GM18868 (cell line): ENCODE measurements at regions not wholly inside any gene's neighbourhood (a gene's known extent, or its start where the extent isn't known, plus 50 kb on each side); places are given as distances from the start of the nearest gene placed in this dataset.
"Not testable (repeated sequence)": the region's sequence is repeated elsewhere in the genome, so short reads cannot be mapped to it uniquely, and the experiment has no call there.

Experiments used
- ATAC-seq: cut with Tn5 transposase; IDR thresholded peaks from one replicate; pipeline ENCODE4 v1.9.1; 2021; ENCODE audit warnings: mild to moderate bottlenecking, moderate library complexity; ENCODE audit not compliant: unreplicated experiment

DNA sequence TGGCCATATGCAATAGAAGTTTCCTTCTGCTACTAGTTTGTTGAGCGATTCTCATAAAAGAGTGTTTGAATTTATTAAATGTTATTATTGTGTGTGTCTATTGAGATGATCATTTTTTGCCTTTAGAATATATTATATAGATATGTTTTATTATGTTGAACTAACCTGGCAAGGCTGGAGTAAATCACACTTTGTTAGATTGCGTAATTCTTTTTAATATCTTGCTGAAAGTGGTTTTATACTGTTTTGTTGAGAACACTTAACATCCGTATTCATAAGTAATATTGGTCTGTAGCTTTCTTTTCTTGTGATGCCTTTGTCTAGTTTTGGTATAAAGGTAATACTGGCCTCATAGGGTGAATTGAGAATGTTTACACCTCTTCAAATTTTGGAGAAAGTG lies 574.3 kb upstream of the PCDH20 start:
- ATAC-seq, result no peak

DNA sequence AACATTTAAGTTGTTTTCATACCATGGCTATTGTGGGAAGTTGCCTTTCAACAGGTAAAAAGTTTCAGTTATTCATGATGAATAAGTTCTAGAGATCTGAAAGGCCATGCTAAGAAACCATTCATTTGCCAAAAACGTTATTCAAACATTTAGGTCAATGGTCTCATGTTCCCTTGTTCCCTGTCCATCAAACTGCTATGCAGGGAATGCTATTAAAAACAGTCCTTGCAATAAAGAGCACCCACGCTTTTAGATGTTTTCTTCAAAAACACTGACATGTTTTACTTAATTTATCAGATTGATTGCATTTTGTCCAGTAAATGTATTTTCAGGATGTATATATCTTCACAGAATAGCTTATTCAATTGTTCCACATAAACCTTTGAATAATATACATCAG lies 573.2 kb upstream of the PCDH20 start:
- no peak for ATAC-seq

DNA sequence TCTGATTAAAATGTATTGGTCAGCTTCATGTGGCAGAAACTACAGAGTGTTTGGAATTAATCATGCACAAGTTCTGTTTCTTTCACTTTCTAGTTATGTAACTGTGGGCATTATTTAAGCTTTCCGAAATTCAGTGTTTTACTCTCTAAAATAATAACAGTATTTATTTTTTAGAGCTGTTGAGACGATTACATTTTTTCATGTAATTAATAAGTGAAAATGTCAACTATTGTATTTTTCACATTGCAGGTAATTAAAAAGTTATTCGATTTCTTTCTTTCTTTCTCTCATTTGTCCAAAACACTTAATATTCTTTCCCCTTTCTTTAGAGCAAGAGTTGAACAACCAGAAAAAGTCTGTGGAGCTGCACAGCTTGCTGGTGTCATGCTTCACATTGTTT lies 559.4 kb upstream of the PCDH20 start:
- no peak for ATAC-seq

DNA sequence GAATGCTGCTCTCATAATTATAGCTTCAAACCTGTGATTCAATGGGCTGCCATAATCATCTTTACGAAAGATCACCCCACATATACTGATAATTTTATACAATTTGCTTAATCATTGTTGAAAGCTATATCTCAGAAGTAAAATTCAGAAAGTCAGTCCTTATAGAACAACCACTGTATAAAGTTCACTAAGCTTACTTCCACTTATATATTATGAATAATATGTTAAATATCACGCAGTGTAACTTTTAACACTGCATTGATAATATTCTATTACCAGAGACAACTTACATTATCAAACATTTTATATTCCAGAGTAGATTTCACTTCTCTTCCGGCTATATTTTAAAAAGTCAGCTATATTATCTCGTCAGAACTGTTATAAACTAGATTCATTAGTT lies 550.1 kb upstream of the PCDH20 start:
- no peak for ATAC-seq

DNA sequence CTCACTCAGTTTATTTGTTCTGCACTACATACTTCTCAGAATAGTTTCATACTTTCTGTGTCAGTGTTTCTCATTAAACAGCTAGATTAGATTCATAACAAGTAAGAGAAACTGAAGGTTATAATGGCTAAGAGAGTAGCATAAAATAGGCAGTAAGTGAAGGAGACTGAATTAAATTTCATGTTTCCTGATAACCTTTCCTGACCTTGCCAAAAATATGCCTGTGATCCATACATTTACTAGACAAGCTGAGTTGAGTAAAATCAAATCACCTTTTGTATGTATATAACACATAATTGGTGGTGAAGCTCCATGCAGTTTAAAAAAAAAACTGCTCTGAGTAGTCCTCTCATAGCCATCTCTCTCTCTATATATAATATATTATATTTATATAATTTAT lies 545.3 kb upstream of the PCDH20 start:
- no peak for ATAC-seq

DNA sequence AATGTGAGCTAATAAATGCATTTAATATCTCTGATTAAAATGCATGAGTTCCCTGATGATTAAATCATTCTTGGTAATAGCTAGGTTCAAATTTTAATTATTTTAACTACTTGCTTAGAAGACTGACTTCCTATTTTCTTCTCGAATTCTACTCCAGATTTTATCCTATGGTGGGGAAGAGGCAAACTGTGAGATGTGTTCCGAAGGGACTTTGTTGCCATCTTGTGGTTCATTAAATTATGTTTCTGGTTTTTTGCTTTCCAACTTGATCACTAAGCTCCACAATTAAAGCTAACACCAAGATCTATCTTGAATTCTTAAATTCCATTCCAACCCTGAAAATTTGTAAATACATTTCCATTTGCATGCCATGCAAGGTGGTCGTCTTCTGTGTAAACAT lies 538.4 kb upstream of the PCDH20 start:
- ATAC-seq, result peak; percentile 44

DNA sequence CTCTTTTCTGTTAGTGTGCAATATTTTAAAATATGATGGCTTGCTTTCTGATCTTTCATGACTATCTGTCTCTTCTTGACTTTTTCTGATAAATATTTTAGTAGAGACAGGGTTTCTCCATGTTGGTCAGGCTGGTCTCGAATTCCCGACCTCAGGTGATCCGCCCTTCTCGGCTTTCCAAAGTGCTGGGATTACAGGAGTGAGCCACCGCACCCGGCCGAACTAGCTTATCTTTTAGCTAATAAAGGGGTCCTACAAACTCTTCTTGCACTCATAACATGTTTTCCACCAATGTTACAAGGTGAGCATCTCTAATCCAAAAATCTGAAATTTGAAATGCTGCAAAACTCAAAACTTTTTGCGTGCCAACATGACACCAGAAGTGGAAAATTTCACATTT lies 535.2 kb upstream of the PCDH20 start:
- ATAC-seq, result no peak

DNA sequence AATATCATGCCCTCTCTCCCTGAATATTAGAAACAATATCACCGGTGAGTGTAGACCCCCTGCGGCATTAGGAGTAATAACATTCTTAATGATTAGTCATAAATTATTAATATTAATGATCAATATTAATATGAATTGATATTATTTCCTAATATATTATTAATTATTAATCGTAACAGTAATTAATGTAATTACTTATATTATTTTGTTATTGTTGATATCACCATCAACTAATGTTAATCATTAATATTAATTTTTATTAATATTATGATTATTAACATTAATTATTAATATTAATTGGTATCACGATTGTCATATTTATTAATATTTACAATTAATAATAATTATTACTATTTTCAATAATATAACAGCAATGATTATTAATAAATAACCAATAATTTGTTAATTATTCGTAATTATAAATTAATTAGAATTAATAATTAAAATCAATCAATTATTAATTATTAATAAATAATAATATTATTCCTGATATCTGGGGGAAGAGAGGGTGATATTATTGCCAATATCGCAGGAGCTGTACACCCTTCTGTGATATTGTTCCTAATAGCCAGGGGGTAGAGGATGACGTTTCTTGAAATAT lies 528.8 kb upstream of the PCDH20 start:
- no peak for ATAC-seq

DNA sequence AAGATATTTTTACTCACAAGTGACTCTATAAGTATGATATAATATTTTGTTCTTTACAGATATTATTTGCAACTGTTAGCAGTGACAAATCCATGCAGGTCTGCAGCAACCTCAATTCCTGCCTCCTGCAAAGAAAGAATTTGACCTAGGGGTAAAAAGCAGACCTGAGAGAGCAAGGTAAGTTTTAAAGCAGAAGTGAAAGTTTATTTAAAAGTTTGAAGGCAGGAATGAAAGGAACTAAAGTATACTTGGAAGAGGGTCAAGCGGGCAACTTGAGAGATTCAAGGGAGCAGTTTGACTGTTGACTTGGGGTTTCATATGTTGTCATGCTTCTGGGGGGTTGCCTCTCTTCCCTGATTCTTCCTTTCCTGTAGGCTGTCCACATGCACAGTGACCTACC lies 520.1 kb upstream of the PCDH20 start:
- peak; percentile 39 for ATAC-seq

DNA sequence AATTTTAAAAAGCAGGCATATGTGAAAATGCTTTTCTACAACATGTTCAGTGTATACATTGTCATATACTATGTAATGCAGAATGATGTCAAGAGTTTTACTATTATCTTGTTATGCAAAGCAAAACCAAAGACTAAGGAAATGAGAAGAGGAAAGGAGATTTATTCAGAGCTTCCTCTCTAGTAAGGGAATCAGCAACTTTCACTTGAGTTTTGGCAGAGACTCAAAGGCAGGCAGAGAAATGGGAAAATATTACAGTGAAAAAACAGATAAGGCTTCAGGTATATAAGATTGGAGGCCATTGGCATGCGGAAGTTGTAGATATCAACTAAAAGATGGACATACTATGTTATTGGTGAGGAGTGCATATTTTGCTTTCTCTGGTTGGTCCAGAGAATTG lies 512.0 kb upstream of the PCDH20 start:
- no peak for ATAC-seq

DNA sequence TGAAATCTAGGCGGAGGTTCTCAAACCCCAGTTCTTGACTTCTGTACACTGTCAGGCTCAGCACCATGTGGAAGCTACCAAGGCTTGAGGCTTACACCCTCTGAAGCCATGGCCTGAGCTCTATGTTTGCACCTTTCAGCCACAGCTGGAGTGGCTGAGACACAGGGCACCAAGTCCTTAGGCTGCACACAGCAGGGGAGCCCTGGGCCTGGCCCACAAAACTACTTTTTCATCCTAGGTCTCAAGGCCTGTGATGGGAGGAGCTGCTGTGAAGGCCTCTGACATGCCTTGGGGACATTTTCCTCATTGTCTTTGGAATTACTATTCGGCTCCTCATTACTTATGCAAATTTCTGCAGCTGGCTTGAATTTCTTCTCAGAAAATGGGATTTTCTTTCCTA lies 503.2 kb upstream of the PCDH20 start:
- no peak for ATAC-seq

DNA sequence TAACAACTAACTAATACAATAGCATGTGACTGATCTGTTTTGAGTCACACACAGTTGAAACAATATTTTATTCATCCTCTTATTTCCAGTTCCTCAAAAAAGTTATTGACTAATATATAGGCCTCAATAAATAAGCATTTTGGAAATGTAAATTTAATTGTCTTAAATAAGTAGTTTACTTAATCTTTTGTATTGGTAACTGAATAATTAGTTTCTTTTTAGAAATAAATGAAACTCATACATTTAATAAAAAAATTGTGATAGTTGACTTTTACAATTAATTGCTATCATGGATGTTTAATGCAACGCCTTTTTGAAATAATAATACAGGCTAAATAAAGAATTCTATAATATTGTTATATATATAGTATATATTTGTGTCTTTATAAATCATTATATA lies 500.8 kb upstream of the PCDH20 start:
- ATAC-seq, result no peak

DNA sequence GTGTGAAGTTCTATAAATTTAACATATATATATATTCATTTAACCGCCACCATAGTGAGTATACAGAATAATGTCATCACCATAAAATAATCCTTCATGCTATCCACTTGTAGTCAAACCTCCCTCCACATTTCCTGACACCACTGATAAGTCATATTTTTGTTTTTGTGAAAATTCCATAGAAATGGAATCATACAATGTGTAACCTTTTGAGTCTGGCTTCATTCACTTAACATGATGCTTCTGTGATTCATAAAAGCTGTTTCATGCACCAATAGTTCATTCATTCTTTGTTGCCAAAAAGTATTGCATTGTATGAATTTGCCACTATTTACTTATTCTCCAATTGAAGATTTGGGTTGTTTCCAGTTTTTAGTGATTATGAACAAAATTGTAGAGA lies 497.5 kb upstream of the PCDH20 start:
- no peak for ATAC-seq

DNA sequence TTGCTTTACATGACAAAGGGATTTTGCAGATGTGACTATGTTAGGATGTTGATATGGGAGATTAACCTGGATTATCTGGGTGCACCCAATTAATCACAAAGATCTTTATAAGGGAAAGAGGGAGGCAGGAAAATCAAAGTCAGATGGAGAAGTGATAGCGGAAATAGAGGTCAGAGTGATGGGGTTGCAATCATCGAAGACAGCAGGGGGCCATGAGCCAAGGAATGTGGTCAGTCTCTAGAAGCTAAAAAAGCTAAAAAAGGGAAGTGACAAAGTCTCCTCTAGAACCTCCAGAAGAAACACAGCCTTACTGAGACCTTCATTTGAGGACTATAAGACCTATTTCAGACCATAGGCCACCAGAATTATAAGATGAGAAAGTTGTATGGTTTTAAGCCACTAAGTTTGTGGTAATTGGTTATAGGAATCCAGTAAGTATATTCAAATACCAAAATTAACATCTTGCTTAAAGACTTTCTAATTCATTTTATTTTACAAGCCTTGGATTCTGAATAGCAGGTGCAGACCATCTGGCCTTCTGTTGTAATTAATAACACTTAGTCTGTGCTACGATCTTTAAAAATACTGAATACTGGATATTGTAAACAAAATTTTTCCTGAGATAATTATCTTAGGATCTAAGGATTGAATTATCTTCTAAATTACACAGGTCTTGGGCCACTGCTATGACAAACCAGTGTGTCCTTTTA lies 493.4 kb upstream of the PCDH20 start:
- no peak for ATAC-seq

DNA sequence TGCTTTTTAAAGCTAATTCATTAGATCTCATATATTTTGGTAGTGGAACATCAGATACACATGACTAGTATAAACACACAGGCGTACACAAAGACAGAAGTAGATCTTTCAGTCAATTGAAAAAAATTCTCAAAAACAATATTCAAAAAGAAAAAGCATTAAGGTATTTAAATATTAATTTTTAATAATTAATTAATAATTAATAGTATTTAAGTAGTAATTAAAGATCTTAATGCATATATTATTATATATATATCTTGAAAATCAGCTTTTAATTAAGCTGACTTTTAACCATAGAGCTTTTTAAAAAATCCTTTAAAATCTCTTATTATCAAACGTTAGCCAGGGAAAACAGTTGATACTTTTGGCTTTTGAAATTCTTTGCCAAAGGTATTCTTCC lies 489.4 kb upstream of the PCDH20 start:
- ATAC-seq, result no peak

DNA sequence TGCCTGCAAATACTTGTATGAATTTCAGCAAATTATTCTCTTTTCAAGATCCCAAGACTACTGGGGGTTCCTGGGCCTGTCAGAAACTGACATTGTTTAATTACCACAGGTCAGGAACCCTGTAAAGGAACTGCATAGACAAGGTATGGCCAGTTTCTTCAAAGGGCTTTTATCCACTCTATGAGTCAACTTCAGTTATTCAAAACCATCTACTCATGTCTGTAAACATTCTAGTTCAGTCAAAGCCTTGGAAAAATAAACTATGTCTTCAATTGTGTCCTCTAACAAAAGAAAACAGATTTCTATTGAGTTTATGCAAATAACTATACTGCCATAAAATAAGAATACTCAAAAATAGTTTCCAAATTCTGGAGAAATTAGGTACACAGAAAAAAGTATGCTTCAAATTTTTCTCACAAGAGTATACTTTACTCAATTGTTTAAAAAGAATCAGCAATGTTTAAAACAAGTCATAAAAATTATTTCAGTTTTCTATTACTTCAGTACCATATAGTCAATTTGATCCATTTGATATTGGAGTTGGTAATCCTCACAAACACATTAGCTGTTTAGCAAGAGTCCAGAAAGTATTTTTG lies 486.4 kb upstream of the PCDH20 start:
- ATAC-seq, result no peak

DNA sequence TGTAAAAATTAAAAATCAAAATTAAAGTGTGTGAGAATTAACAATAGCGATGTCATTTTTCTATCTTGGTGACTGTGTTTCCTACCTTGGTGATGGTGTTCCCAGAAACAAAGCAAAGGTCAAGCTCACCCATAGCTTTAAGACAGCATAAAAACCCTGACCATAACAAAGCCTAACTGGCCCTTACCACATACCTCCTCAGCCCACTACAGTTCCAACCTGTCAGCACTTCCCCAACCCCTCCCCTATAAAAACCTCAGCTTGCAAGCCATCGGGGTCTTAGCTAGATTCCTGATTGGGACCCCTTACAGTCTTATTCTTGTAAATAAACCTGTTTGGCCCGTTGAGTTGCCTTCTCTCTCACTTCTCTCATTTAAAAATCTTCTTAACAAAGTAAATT lies 484.4 kb upstream of the PCDH20 start:
- ATAC-seq, result no peak

DNA sequence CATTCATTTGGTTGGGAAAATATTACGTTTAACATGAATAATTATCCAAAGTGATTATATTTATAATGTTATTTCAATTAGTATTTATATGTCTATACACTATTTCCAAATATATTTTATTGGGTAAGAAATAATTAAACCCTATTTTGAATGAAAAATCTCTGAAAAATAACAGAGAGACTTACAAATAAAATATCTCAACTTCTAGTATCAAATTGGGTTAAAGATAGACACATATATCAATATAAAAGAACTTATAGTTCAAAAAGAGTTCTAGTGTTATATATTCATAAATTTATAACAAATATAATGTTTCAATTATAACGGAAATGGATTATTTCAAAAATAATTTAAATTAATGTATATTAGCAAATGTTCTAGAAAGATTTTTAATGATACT lies 482.6 kb upstream of the PCDH20 start:
- no peak for ATAC-seq

DNA sequence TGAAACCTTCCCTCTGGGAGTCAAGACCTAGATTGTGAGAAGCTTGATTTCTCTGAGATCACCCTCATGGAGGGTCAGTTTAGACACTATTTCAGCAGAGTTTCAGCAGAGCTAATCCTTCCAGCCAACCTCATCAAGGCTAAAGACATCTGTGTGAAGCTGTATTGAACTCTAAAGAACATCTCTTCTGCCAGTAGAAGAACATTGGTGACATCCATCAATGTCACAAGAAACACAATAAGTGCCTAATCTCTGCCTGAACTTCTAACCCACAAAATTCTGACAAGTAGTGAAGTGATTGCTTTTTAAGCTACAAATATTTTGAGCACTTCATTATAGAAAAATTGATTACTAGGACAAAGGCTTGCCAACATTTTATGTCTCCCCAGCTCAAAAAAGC lies 475.8 kb upstream of the PCDH20 start:
- ATAC-seq, result no peak

DNA sequence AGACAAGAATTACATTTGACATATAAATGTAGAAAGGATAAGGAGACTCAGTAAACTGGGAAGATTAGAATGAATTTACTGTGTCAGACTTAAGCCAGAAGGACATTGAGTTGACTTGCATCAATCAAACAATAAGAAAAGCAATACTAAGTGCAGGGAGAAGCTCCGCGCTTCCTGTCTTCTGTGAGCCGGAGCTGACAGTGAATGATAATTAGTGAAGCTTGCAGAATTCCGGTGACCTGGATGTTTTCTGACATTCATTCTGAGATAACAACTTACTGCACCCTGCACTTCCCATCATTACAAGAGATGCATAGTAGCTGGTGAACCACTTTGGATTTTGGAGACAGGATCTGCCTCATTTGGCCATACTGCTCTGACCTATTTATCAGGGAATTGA lies 469.2 kb upstream of the PCDH20 start:
- no peak for ATAC-seq

DNA sequence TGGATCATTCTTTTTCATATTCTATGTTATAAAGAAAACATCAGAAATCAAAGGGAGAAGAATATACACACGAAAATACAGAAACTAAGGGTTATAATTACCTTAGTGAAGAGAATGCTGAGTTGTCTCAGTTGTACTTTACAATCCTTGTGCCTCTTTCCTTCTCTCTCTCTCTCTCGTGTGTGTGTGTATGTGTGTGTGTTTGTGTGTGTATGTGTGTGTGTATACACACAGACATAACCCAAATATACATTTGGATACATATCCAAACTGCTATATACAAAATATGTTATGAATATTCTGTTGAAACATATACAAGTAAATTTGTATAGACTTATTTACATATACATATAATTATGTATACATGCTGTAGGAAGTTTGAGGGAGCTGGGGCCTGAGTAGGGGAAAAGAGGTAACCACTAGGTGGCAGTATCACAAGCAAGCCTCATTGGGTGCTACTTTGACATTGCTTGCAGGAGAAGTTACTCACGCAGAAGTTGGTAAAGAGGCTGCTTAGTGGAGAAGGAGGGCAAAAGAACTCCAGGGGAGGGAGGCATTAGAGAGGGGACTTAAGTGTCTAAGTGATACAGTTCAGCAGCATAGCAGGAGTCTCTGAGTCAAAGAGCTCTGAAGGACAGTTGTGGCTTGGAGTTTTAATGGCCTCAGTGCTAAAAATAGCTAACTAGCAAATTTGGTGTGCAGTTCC lies 465.1 kb upstream of the PCDH20 start:
- peak; percentile 94 for ATAC-seq

DNA sequence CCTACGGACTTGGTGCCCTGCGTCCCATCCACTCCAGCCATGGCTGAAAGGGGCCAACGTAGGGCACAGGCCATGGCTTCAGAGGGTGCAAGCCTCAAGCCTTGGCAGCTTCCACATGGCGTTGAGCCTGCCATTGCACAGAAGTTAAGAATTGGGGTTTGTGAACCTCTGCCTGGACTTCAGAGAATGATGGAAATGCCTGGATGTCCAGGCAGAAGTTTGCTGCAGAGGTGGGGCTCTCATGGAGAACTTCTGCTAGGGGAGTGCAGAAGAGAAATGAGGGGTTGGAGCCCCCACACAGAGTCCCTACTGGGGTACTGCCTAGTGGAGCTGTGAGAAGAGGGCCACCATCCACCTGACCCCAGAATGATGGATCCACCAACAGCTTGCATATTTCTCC lies 462.9 kb upstream of the PCDH20 start:
- ATAC-seq, result not testable (repeated sequence)
